ENCODE measurements at regions not wholly inside any gene's neighbourhood (a gene's known extent, or its start where the extent isn't known, plus 50 kb on each side); places are given as distances from the start of the nearest gene placed in this dataset.

- TF ChIP-seq ZNF704 (CRISPR knock-in tag; IDR thresholded peaks at IDR 0.05; ENCODE audit: borderline replicate concordance): no peak
- no peak for TF ChIP-seq ZFP62 (CRISPR knock-in tag; IDR thresholded peaks at IDR 0.05)
- TF ChIP-seq RAD21 (CRISPR knock-in tag; IDR thresholded peaks at IDR 0.05): no peak
- no peak for TF ChIP-seq ERF (CRISPR knock-in tag; IDR thresholded peaks at IDR 0.05)
- TF ChIP-seq IRX3 (CRISPR knock-in tag; IDR thresholded peaks at IDR 0.05; ENCODE audit: borderline replicate concordance, low read depth): no peak
- no peak for TF ChIP-seq SOX6 (IDR thresholded peaks at IDR 0.05)
- TF ChIP-seq SOX6 (CRISPR knock-in tag; IDR thresholded peaks at IDR 0.05): peak; percentile 34; the same call in 1 of the 2 replicates
- TF ChIP-seq NFATC3 (CRISPR knock-in tag; IDR thresholded peaks at IDR 0.05): no peak
- TF ChIP-seq TFE3 (CRISPR knock-in tag; IDR thresholded peaks at IDR 0.05): 0 out of 2 replicates have a peak, but pooled peaks have one; percentile 2
- TF ChIP-seq ELF3 (CRISPR knock-in tag; IDR thresholded peaks at IDR 0.05): peak; percentile 83
- no peak for TF ChIP-seq MTA3 (CRISPR knock-in tag; IDR thresholded peaks at IDR 0.05)
- 0 out of 2 replicates have a peak, but pooled peaks have one; percentile 23 for TF ChIP-seq KDM5B (CRISPR knock-in tag; IDR thresholded peaks at IDR 0.05; ENCODE audit: borderline replicate concordance)
- no peak for TF ChIP-seq SNAI1 (CRISPR knock-in tag; IDR thresholded peaks at IDR 0.05; ENCODE audit: borderline replicate concordance)
- TF ChIP-seq MLX (CRISPR knock-in tag; IDR thresholded peaks at IDR 0.05): no peak
- no peak for TF ChIP-seq YY1 (IDR thresholded peaks at IDR 0.05; ENCODE audit: insufficient read depth, insufficient replicate concordance, low read depth, low read length)
- 0 out of 2 replicates have a peak, but pooled peaks have one; percentile 29 for TF ChIP-seq SOX5 (CRISPR knock-in tag; IDR thresholded peaks at IDR 0.05; ENCODE audit: borderline replicate concordance)
- no peak for TF ChIP-seq ZNF350 (CRISPR knock-in tag; IDR thresholded peaks at IDR 0.05; ENCODE audit: borderline replicate concordance, low read depth)
- TF ChIP-seq IKZF5 (CRISPR knock-in tag; IDR thresholded peaks at IDR 0.05): 0 out of 2 replicates have a peak, but pooled peaks have one; percentile 33
- TF ChIP-seq AKNA (CRISPR knock-in tag; IDR thresholded peaks at IDR 0.05; ENCODE audit: borderline replicate concordance): no peak
- peak; percentile 52 for TF ChIP-seq ZMYM3 (CRISPR knock-in tag; IDR thresholded peaks at IDR 0.05)
- no peak for TF ChIP-seq JUND (CRISPR knock-in tag; IDR thresholded peaks at IDR 0.05)
Observed at GRCh38 chr17:64732336-64733006, 70.4 kb upstream of the SMURF2 start (continued).

Measured in HepG2 (cell line).